Prostate gland (tissue), 2 donors: ENCODE measurements at regions not wholly inside any gene's neighbourhood (a gene's known extent, or its start where the extent isn't known, plus 50 kb on each side); places are given as distances from the start of the nearest gene placed in this dataset.
A peak's percentile ranks its signal among the peaks of the same experiment; 100 is the strongest.

Experiments
- DNase-seq: peaks from one replicate; pipeline ENCODE4 v3.0.0-alpha.2; 2019; ENCODE audit warnings: low spot score
- H3K27ac ChIP-seq, 2 donors: fragments of 200-600 bp; sonication (generic); 2 replicates each; pipeline ENCODE4 v1.5.1; 2017 to 2019
- H3K27me3 ChIP-seq: fragments of 200-600 bp; sonication (generic); replicated peaks from 2 replicates; pipeline ENCODE4 v1.5.1; 2019; ENCODE audit not compliant: insufficient read depth
- H3K36me3 ChIP-seq, 2 donors: fragments of 200-600 bp; sonication (generic); 1 replicate in 1 of 2; 2 replicates in 1 of 2; pipeline versions ENCODE4 v1.5.1 to v1.8.1; 2017 to 2019
- H3K4me1 ChIP-seq: fragments of 200-600 bp; sonication (generic); replicated peaks from 2 replicates; pipeline ENCODE4 v1.5.1; 2019
- H3K4me3 ChIP-seq, 2 donors: fragments of 200-600 bp; sonication (generic); 2 replicates each; pipeline ENCODE4 v1.5.1; 2017 to 2019
- H3K9me3 ChIP-seq: fragments of 200-600 bp; sonication (generic); 2 replicates; pipeline ENCODE4 v1.5.1; 2017
- POLR2A ChIP-seq: fragments of 450-650 bp; IDR thresholded peaks from one replicate; pipeline ENCODE4 v1.6.1; 2016; ENCODE audit warnings: antibody characterized with exemption, mild to moderate bottlenecking
- POLR2AphosphoS5 ChIP-seq: sonication (generic); formaldehyde crosslinking; IDR thresholded peaks from one replicate; pipeline ENCODE4 v1.6.1; 2017; ENCODE audit warnings: antibody characterized with exemption
- WGBS: methylation state at CpG from one replicate; pipeline ENCODE4 v1.1.5; 2018; 5-methylcytosine and 5-hydroxymethylcytosine counted together
- intact Hi-C: fragments of 100-400 bp; cut with DNase I; formaldehyde crosslinking; loops from one replicate; pipeline ENCODE4 v1.14.2; 2022
- TF ChIP-seq, protein P1 (sequence below), 4 experiments: fragments of 200-600 bp in 2 of 4; fragments of 450-650 bp in 2 of 4; sonication (generic) in 2 of 4; IDR thresholded peaks; 1 replicate in 3 of 4; 2 replicates in 1 of 4; pipeline ENCODE4 v1.5.1; 2016 to 2019; ENCODE audit warnings: antibody characterized with exemption in 4 of 4, mild to moderate bottlenecking in 2 of 4, moderate library complexity in 2 of 4

DNA sequence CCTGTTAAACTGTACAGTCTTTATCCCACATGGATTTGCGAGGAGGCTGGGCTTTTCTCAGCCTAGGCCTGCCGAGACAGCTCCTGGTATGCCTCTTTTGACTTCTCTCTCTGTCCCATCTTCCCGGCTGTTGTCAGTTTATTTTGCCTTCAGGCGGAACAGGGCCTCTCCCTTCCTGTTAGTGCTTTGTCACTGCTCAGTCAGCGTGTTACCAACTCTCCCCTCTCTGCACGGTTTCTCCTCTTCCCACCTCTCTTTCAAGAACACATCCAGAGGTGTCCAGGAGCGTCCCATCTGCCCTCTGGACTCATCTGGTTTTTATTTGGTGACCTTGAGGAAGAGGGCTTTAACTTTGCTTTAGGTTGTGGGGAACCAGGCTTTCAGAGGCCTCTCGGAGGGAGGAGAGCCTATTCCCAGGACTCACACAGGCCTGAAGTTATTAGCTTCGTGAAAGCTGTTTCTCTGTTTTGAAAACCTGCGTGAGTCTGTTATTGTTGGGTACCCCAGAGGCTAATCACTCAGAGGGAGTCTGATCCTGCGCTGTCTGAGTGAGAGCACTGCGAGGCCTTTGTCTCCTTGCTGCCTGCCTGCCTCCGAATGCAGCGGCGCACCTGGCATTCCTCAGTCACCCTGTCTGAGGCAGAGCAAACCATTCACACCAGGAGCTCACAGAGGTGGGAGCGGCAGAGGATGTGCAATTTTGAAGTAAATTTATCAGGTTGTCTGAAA, 234.4 kb upstream of the MPDZ start:
- Histone ChIP-seq H3K27ac (peak overlapping the region; percentile 30 to 31), H3K4me1 (no peaks in the 10 kb centered on the region), H3K4me3 (no peak overlapping the region), H3K9me3 (no peaks in the 10 kb centered on the region), H3K27me3 (no peaks in the 10 kb centered on the region), H3K36me3 (no peaks in the 10 kb centered on the region)
- 58% methylated on average over 16 of the region's 16 CpGs for WGBS
- intact Hi-C loops = no loop called here
- TF ChIP-seq, protein P1, sequence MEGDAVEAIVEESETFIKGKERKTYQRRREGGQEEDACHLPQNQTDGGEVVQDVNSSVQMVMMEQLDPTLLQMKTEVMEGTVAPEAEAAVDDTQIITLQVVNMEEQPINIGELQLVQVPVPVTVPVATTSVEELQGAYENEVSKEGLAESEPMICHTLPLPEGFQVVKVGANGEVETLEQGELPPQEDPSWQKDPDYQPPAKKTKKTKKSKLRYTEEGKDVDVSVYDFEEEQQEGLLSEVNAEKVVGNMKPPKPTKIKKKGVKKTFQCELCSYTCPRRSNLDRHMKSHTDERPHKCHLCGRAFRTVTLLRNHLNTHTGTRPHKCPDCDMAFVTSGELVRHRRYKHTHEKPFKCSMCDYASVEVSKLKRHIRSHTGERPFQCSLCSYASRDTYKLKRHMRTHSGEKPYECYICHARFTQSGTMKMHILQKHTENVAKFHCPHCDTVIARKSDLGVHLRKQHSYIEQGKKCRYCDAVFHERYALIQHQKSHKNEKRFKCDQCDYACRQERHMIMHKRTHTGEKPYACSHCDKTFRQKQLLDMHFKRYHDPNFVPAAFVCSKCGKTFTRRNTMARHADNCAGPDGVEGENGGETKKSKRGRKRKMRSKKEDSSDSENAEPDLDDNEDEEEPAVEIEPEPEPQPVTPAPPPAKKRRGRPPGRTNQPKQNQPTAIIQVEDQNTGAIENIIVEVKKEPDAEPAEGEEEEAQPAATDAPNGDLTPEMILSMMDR (IDR thresholded peaks at IDR 0.05) = no peak
- TF ChIP-seq POLR2A = no peak
- TF ChIP-seq POLR2AphosphoS5 = no peak
- peak; percentile 60 for DNase-seq

DNA sequence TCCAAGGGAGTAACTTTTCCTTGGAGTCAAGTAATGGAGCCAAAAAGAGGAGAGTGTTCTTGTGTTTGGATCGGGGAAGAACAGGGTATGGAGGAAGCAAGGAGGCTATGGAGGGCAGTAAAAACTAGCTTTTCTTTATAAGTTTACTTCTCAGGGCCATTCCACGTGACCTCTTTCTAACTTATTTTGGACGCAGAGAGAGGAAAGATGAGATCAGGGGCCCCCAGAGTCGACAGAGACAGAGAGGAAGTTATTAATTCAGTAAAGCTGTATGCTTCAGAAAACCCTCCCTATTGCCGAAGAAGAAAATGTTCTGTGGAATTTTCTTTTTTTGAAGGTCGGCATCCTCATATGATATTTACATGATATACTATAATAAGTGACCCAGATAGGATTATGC, 233.8 kb upstream of the MPDZ start:
- intact Hi-C loops = no loop called here
- no peaks in the 10 kb centered on the region for H3K36me3 ChIP-seq
- no peaks in the 10 kb centered on the region for H3K4me1 ChIP-seq
- DNase-seq = no peak
- H3K27me3 ChIP-seq = no peaks in the 10 kb centered on the region
- no peaks in the 10 kb centered on the region for H3K9me3 ChIP-seq
- no peak overlapping the region for H3K4me3 ChIP-seq
- H3K27ac ChIP-seq = peak overlapping the region; percentile 30 to 31
- WGBS = 31% methylated on average over 6 of the region's 6 CpGs
- TF ChIP-seq POLR2AphosphoS5 (no peak), POLR2A (no peak)
- TF ChIP-seq, protein P1 (IDR thresholded peaks at IDR 0.05) = no peak

DNA sequence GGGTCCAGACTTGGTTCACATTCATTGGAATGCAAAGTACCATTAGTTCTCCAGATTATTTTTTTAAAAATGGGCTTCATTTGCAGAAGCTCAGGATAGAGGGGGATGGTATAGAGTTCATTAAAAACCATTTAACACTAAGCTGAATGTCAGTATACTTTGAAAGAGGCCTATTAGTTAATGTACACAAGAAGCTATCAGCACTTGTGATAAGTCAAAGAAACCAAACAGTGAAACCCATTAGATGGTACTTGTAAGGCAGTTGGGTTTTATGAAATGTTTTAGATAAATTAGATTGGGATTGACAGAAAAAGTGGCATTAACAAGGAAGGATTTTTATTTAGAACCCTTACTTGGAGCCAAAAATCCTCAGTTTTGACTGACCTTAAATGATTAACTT, 229.2 kb upstream of the MPDZ start:
- DNase-seq = no peak
- TF ChIP-seq, protein P1 (IDR thresholded peaks at IDR 0.05) = no peak
- TF ChIP-seq POLR2A = no peak
- no peak for TF ChIP-seq POLR2AphosphoS5
- intact Hi-C loops = no loop called here

DNA sequence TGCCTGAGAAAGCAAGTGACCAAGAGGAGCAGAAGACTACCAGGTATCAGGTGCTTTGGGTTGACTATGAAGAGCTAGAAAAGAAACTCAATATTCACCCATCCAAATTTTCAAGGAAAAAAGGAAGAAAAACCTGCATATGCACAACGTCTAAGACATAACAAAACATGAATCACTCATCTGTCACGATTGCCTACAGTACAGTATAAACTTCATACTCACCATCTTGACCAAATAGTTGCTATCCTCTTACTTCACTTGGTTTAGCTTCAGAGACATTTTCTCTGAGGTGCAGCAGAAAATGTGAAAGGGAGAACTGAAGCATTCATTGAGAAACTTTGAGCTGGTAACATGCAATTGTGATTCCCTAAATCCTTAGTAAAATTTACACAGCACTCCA, 228.6 kb upstream of the MPDZ start:
- TF ChIP-seq POLR2AphosphoS5 (no peak), POLR2A (no peak)
- TF ChIP-seq, protein P1 (IDR thresholded peaks at IDR 0.05) = no peak
- Histone ChIP-seq H3K36me3 (no peaks in the 10 kb centered on the region), H3K27ac (no peak overlapping the region), H3K4me3 (no peak overlapping the region), H3K9me3 (no peaks in the 10 kb centered on the region), H3K4me1 (no peaks in the 10 kb centered on the region), H3K27me3 (no peaks in the 10 kb centered on the region)
- no peak for DNase-seq
- 76% methylated on average over 2 of the region's 2 CpGs for WGBS
- intact Hi-C loops = no loop called here

More for the DNA sequence above, 229.2 kb upstream of the MPDZ start:
- no peak overlapping the region for H3K4me3 ChIP-seq
- no peaks in the 10 kb centered on the region for H3K36me3 ChIP-seq
- H3K27me3 ChIP-seq = no peaks in the 10 kb centered on the region
- no peaks in the 10 kb centered on the region for H3K9me3 ChIP-seq
- no peaks in the 10 kb centered on the region for H3K4me1 ChIP-seq
- no peak overlapping the region for H3K27ac ChIP-seq

DNA sequence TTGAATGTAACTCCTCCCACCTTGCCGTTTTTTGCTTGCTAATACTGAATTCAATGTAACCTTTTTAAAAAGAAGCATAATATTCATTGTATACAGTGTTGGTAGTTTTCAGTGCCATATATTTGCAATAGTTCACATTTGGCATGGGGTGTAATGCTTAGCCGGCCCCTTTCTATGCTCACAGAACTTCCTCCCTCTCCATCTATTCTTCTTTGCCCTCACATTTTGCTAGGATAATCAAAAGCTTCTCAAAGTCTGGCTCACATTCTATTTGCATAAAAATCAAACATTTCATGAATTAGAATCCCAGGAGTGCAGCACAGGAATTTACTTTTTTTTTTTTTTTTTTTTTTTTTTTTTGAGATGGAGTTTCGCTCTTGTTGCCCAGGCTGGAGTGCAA, 226.3 kb upstream of the MPDZ start:
- WGBS = 84% methylated on average over 3 of the region's 3 CpGs
- Histone ChIP-seq H3K4me1 (no peaks in the 10 kb centered on the region), H3K9me3 (no peaks in the 10 kb centered on the region)

More for the DNA sequence above, 226.3 kb upstream of the MPDZ start:
- no peak for DNase-seq
- Histone ChIP-seq H3K36me3 (no peaks in the 10 kb centered on the region), H3K27me3 (no peaks in the 10 kb centered on the region), H3K27ac (no peak overlapping the region), H3K4me3 (no peak overlapping the region)
- intact Hi-C loops = no loop called here
- TF ChIP-seq POLR2A (no peak), POLR2AphosphoS5 (no peak)
- TF ChIP-seq, protein P1 (IDR thresholded peaks at IDR 0.05) = no peak
